Tibial nerve (tissue), 4 donors: ENCODE measurements at regions not wholly inside any gene's neighbourhood (a gene's known extent, or its start where the extent isn't known, plus 50 kb on each side); places are given as distances from the start of the nearest gene placed in this dataset.

Source experiments
- DNase-seq, 2 donors: peaks; one replicate each; pipeline ENCODE4 v3.0.0-alpha.2; 2019; ENCODE audit warnings: low spot score in 2 of 2
- H3K27ac ChIP-seq, 4 donors: fragments of 200-600 bp; sonication (generic) in 3 of 4; one replicate each; pipeline ENCODE4 v1.5.1; 2017 to 2019; ENCODE audit warnings: mild to moderate bottlenecking in 1 of 4
- H3K27me3 ChIP-seq, 2 donors: fragments of 200-600 bp; sonication (generic) in 1 of 2; one replicate each; pipeline versions ENCODE4 v1.5.1 to v1.6.0; 2017 to 2019
- H3K36me3 ChIP-seq, 3 donors: fragments of 200-600 bp; sonication (generic); one replicate each; pipeline ENCODE4 v1.5.1; 2018 to 2019
- H3K4me1 ChIP-seq, 4 donors: fragments of 200-600 bp; sonication (generic) in 3 of 4; one replicate each; pipeline ENCODE4 v1.5.1; 2017 to 2019
- H3K4me3 ChIP-seq, 4 donors: fragments of 200-600 bp; sonication (generic) in 3 of 4; one replicate each; pipeline ENCODE4 v1.5.1; 2017 to 2019; ENCODE audit warnings: mild to moderate bottlenecking in 1 of 4, moderate library complexity in 1 of 4
- H3K9me3 ChIP-seq, 4 donors: fragments of 200-600 bp; sonication (generic) in 3 of 4; one replicate each; pipeline ENCODE4 v1.5.1; 2017 to 2019
- CTCF ChIP-seq, 5 experiments: fragments of 200-600 bp in 3 of 5; fragments of 450-650 bp in 2 of 5; sonication (generic) in 3 of 5; IDR thresholded peaks; one replicate each; pipeline ENCODE4 v1.5.1; 2016 to 2019; ENCODE audit warnings: antibody characterized with exemption in 5 of 5, mild to moderate bottlenecking in 3 of 5, moderate library complexity in 2 of 5
- EP300 ChIP-seq, 2 donors: sonication (generic); formaldehyde crosslinking; IDR thresholded peaks; one replicate each; pipeline ENCODE4 v1.6.1; 2017; ENCODE audit warnings: antibody characterized with exemption in 2 of 2, mild to moderate bottlenecking in 1 of 2
- POLR2A ChIP-seq, 2 donors: fragments of 450-650 bp; IDR thresholded peaks; one replicate each; pipeline ENCODE4 v1.6.1; 2017; ENCODE audit warnings: antibody characterized with exemption in 2 of 2, mild to moderate bottlenecking in 2 of 2, moderate library complexity in 2 of 2
- WGBS, 2 donors: methylation state at CpG; one replicate each; pipeline ENCODE4 v1.1.5; 2018; 5-methylcytosine and 5-hydroxymethylcytosine counted together

DNA sequence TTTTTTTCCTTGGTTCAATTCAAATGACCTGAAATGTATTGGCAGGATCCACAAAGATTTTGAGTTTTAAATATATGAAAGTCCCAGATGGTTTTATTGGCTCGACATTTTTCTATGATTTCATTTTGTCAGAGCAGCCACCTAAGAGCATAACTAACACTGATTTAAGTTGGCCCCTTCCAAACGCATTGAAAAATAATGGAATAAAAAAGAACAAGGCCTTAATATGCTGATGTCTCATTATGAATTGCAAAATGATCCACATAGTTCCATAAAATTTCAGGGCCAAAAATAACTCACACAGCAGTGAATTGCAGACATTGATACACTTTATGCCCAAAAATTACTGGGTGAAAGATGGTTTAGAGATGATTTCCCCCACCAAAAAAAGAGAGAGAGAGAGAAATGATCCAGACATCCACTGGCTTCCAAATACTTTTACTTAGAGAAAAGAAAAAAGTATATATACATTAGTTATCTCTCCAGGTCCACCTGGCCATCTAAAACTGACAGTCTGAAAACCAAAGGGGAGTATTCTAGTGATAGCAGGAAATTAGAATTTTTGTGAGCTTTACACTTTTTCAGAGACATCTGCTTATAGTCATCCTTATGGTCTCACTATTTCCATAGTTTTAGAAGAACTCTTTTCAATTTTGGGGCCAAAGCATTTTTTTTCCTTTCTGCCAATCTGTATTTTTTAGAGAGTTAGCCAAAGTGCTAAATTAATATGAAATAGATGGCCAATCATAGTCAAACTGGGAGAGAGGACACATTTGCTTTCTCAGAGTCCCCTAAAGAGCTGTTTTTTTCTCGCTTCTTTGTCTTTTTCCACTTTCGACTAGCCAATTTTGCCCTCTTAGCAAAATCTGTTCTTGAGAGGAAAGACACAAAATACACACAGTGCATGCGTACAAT, 213.5 kb upstream of the RND3 start:
- peak overlapping the region in 1 of 4 donors; percentile 23 for H3K27ac ChIP-seq
- no peaks in the 10 kb centered on the region for H3K36me3 ChIP-seq
- no peaks in the 10 kb centered on the region for H3K9me3 ChIP-seq
- H3K4me1 ChIP-seq: peaks cover 0 to 35% (median 4%) of the 10 kb centered on the region in 4 donors
- H3K27me3 ChIP-seq: no peaks in the 10 kb centered on the region
- TF ChIP-seq POLR2A (IDR thresholded peaks at IDR 0.05) (no peak), EP300 (IDR thresholded peaks at IDR 0.05) (no peak), CTCF (IDR thresholded peaks at IDR 0.05) (no peak)
- 64 to 67% methylated on average over 5 of the region's 5 CpGs for WGBS, 2 donors
- DNase-seq: no peak
- no peak overlapping the region for H3K4me3 ChIP-seq

DNA sequence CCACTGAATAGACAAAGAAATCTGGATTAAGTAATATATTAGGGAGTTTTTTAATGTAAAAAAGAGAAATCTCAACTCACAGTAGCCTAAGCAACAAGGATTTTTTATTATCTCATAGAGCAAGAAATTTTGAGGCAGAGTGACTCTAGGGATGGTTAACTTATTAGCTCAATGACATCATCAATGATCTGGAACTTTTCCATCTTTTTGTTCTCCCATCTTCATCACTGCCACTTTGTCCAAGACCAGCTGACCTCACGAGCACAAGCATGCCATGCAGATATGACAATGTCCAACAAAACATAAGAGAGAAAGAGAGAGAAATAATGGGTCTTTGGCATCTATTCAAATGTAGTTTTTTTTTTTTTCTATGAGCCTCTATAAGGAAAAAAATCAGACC, 211.8 kb upstream of the RND3 start:
- no peaks in the 10 kb centered on the region for H3K27me3 ChIP-seq
- no peaks in the 10 kb centered on the region for H3K9me3 ChIP-seq
- no peak overlapping the region for H3K4me3 ChIP-seq
- peaks cover 0 to 26% (median 4%) of the 10 kb centered on the region in 4 donors for H3K4me1 ChIP-seq
- DNase-seq: no peak
- WGBS, 2 donors: 66 to 68% methylated on average over 1 of the region's 1 CpG
- H3K36me3 ChIP-seq: no peaks in the 10 kb centered on the region
- H3K27ac ChIP-seq: peak overlapping the region in 2 of 4 donors; percentile 70 to 77
- TF ChIP-seq EP300 (IDR thresholded peaks at IDR 0.05) (no peak), POLR2A (IDR thresholded peaks at IDR 0.05) (no peak), CTCF (IDR thresholded peaks at IDR 0.05) (no peak)

GRCh38 chr2:150698016-150698661, 210.7 kb upstream of the RND3 start:
- peak in 1 of 2 donors; percentile 11 for DNase-seq
- no peaks in the 10 kb centered on the region for H3K36me3 ChIP-seq
- TF ChIP-seq EP300 (IDR thresholded peaks at IDR 0.05) (peak in 1 of 2 donors; percentile 57), CTCF (IDR thresholded peaks at IDR 0.05) (no peak)
- 64 to 67% methylated on average over 2 of the region's 2 CpGs for WGBS, 2 donors
- peak overlapping the region in 2 of 4 donors; percentile 70 to 77 for H3K27ac ChIP-seq
- H3K4me1 ChIP-seq: peaks cover 0 to 26% (median 4%) of the 10 kb centered on the region in 4 donors
- H3K27me3 ChIP-seq: no peaks in the 10 kb centered on the region
- no peaks in the 10 kb centered on the region for H3K9me3 ChIP-seq
- H3K4me3 ChIP-seq: no peak overlapping the region

DNA sequence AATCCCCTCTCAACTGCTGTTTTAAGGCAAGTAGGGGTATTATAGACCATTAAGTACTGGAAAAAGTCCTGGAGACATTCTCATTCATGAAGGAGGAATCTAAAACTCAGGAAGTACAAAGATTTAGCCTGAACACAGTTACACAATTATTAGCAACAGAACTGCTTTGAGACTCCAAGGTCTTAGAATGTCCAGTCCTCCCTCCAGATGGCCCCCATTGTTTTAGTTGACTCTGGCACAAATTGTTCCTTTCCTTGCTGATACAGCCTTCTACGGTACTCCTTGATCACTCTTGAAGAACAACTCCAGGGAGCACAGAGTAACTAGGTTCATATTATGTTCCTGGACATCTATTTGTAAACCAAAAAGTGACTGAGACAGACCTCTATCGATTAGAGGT, 210.1 kb upstream of the RND3 start:
- Histone ChIP-seq H3K36me3 (no peaks in the 10 kb centered on the region), H3K9me3 (no peaks in the 10 kb centered on the region), H3K4me1 (peaks cover 0 to 26% (median 4%) of the 10 kb centered on the region in 4 donors), H3K27ac (peak overlapping the region in 3 of 4 donors; percentile 34 to 77 (median 70)), H3K27me3 (no peaks in the 10 kb centered on the region), H3K4me3 (no peak overlapping the region)
- TF ChIP-seq POLR2A (IDR thresholded peaks at IDR 0.05) (no peak), EP300 (IDR thresholded peaks at IDR 0.05) (peak in 1 of 2 donors; percentile 42)
- WGBS, 2 donors: 60 to 65% methylated on average over 2 of the region's 2 CpGs
- DNase-seq: peak in 1 of 2 donors; percentile 44

- Histone ChIP-seq H3K4me3 (no peak overlapping the region), H3K27ac (no peak overlapping the region), H3K4me1 (peaks cover 0 to 20% (median 4%) of the 10 kb centered on the region in 4 donors), H3K36me3 (no peaks in the 10 kb centered on the region), H3K27me3 (no peaks in the 10 kb centered on the region), H3K9me3 (no peaks in the 10 kb centered on the region)
- WGBS, 2 donors: 74 to 75% methylated on average over 3 of the region's 3 CpGs
- no peak for DNase-seq
- TF ChIP-seq POLR2A (IDR thresholded peaks at IDR 0.05) (no peak), EP300 (IDR thresholded peaks at IDR 0.05) (no peak), CTCF (IDR thresholded peaks at IDR 0.05) (no peak)
Measured at GRCh38 chr2:150695451-150696135, 208.1 kb upstream of the RND3 start.
